Peyer's patch (tissue), 4 donors: ENCODE measurements at regions not wholly inside any gene's neighbourhood (a gene's known extent, or its start where the extent isn't known, plus 50 kb on each side); places are given as distances from the start of the nearest gene placed in this dataset.

Source experiments
- POLR2A ChIP-seq, 2 donors: fragments of 450-650 bp; IDR thresholded peaks; one replicate each; pipeline ENCODE4 v1.5.1; 2017; ENCODE audit warnings: antibody characterized with exemption in 2 of 2, mild to moderate bottlenecking in 2 of 2, moderate library complexity in 2 of 2
- TF ChIP-seq, protein P1 (sequence below), 6 experiments: fragments of 450-650 bp in 4 of 6; fragments of 200-600 bp in 2 of 6; sonication (generic) in 1 of 6; IDR thresholded peaks; one replicate each; pipeline ENCODE4 v1.5.1; 2017 to 2019; ENCODE audit warnings: antibody characterized with exemption in 6 of 6, mild to moderate bottlenecking in 3 of 6, moderate library complexity in 1 of 6

DNA sequence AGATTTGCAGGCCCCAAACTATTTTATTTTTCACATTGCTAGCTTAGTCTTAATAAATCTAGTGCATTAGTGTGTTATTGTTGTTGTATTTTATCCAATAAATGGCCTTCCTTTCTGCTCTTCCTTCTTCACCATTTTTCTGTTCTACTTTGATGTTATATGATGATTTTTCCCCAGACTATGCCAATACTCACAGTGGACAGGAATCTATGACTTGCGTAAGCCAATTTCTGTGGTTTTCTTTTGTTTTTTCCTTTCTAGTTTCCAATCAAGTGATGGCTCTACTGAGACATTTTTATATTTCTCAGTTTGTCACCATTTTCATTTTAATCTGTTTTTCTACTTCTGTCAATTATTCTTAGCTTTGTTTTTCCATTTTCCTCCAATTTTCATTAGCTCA, 106.8 kb upstream of the FBXL7 start:
- TF ChIP-seq, protein P1, sequence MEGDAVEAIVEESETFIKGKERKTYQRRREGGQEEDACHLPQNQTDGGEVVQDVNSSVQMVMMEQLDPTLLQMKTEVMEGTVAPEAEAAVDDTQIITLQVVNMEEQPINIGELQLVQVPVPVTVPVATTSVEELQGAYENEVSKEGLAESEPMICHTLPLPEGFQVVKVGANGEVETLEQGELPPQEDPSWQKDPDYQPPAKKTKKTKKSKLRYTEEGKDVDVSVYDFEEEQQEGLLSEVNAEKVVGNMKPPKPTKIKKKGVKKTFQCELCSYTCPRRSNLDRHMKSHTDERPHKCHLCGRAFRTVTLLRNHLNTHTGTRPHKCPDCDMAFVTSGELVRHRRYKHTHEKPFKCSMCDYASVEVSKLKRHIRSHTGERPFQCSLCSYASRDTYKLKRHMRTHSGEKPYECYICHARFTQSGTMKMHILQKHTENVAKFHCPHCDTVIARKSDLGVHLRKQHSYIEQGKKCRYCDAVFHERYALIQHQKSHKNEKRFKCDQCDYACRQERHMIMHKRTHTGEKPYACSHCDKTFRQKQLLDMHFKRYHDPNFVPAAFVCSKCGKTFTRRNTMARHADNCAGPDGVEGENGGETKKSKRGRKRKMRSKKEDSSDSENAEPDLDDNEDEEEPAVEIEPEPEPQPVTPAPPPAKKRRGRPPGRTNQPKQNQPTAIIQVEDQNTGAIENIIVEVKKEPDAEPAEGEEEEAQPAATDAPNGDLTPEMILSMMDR (IDR thresholded peaks at IDR 0.05): no peak
- TF ChIP-seq POLR2A (IDR thresholded peaks at IDR 0.05): no peak
